OCI-LY1 (cell line): ENCODE measurements at regions not wholly inside any gene's neighbourhood (a gene's known extent, or its start where the extent isn't known, plus 50 kb on each side); places are given as distances from the start of the nearest gene placed in this dataset.

ENCODE experiments used
- CTCF ChIP-seq: fragments of 200-600 bp; sonication (generic), shearing (Covaris generic); IDR thresholded peaks from 2 replicates; pipeline ENCODE4 v1.5.1; 2017; ENCODE audit warnings: mild to moderate bottlenecking, antibody characterized with exemption, low read length, moderate library complexity, mixed read lengths
- EZH2 ChIP-seq: fragments of 200-600 bp; sonication (generic), shearing (Covaris generic); IDR thresholded peaks from 2 replicates; pipeline ENCODE4 v1.8.0; 2017; ENCODE audit warnings: borderline replicate concordance, mixed run types, mild to moderate bottlenecking, antibody characterized with exemption, low read length, moderate library complexity, mixed read lengths

- TF ChIP-seq CTCF (no peak), EZH2 (no peak)
These were observed 107.1 kb downstream of the MRPL14 start for GRCh38 chr6:44020148-44020547.
